ENCODE measurements at regions not wholly inside any gene's neighbourhood (a gene's known extent, or its start where the extent isn't known, plus 50 kb on each side); places are given as distances from the start of the nearest gene placed in this dataset.

DNA sequence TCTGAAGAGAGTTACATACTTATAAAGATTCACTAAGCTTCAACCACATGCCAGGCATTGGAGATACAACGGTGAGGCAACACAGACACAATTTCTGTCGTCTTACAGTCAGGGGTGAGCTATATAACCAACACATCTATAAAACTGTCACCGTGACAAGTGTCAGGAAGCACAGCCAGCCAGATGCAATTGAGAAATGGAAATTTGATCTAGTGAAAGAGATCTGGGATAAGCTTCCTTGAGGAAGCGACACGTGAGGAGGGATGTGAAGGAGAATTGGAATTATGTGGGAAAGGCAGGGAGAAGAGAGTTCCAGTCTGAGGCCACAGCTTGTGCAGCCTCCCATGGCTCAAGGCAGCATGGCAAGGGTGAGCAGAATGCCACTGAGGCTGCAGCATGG is 50.9 kb upstream of the ZNF354B start:
- ATAC-seq, result no peak

DNA sequence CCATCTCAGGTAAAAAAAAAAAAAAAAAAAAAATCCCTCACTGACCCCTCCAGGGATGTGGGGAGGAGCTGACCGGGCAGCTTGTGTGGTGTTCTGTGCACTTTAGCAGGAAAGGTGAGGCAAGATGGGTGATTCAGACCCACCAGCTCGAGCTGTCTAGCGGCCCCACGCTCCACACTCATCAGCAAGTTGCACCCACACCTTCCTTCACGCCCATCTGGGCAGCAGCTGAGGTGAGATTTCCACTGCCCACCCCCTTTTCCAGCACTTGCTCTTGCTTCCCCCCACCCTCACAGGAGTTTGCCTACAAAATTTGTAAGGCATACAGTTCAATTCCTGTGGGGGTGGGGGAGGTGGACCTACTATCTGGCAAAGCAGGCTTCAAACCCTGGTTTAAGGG is 58.7 kb upstream of the ZNF354B start:
- ATAC-seq, result no peak

DNA sequence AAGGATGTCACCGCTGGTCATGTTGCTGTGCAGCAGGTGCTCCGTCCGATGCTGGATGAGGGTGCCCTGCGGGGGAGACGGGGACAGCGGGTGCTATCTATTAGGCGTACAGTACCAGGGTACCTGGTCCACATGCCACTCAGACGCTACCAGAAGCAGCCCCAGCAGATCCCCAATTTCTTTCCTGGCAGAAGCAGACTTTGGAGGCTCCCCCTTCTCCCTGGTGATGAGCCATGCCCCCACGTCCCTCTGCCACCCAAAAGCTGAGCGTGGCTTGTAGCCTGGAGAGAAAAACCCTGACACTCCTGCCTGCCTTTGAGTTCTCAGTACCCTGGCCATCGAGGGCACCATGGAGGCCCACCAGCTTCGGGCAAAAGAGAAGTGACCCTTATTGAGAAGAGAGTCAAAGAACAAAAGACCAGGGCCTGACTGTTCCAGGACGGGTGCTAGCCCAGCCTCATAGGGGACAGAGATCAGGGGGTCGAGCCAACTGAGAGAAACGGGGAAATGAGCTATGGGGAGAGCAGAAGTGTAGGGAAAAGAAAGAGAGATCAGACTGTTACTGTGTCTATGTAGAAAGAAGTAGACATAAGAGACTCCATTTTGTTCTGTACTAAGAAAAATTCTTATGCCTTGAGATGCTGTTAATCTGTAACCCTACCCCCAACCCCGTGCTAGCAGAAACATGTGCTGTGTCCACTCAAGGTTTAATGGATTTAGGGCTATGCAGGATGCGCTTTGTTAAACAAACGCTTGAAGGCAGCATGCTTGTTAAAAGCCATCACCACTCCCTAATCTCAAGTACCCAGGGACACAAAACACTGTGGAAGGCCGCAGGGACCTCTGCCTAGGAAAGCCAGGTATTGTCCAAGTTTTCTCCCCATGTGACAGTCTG is 62.0 kb upstream of the ZNF354B start:
- ATAC-seq, result no peak

GRCh38 chr5:178797101-178797521 is 62.6 kb upstream of the ZNF354B start:
- ATAC-seq, result peak; percentile 30

DNA sequence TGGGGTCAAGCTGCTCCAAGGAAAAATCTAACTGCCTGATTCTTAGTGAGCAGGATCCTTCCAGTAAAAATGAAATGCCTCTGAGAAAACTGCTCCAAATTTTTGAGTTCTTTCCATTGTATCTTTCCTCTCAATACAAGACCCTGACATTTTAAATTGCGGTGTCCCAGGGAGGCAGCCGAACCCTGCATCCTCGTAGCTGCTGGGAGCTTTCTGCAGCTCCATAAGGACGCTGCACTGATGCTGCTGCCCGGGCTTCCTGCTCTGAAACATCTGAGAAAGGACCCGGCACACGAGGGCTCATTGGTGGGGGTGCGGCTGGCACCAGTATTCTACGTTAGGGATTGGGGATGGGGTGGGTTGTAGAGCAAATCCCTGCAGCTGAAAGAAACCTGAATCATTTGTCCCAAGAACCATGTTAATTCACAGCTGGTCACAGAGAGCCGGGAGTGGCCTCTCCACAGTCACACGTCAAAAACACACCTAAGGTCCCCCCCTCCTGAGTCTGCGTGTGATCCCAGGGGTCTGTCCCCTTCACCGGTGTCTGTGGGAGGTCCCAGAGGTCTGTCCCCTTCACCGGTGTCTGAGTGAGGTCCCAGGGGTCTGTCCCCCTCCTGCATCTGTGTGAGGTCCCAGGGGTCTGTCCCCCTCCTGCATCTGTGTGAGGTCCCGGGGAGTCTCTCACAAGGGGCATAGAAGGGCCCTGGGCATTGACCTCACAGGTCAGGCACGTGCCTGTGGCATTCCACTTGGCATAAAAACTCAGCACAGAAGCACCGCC is 63.4 kb upstream of the ZNF354B start:
- ATAC-seq, result no peak

GRCh38 chr5:178794433-178794832 is 64.0 kb upstream of the ZNF354A start:
- no peak for ATAC-seq

DNA sequence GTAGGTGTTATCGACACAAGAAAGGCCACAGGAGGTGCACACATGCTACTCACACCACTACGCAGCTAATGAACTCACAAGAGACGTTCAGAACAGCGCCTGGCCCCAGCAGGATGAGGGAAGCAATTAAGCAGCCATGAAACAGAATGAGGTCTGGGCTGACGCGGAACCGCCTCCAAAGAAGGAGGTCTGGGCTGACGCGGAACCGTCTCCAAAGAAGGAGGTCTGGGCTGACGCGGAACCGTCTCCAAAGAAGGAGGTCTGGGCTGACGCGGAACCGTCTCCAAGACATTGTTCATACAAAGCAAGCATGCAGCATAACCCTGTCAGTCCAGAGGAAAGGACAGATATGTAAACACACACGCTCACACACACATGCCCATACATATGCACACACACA is 63.2 kb upstream of the ZNF354A start:
- ATAC-seq, result no peak

DNA sequence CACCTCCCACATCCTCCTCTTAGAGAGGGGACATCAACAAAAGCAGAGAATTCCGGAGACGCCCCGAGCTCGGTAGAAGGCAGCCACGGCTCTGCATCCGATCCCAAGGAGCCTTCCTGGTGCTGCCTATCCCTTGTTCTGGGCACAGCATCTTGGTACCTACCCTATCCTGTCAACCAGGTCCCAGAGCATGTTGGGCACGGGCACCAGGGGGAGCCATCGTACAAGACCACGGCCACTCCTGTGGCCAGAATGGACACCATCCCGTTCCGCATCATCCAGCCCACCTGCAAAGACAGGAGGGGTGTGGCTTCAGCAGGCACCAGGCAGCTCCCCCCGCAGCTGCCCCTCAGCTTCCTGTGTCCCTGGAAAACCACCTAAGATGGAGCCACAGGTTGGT is 62.7 kb upstream of the ZNF354A start:
- ATAC-seq, result no peak

DNA sequence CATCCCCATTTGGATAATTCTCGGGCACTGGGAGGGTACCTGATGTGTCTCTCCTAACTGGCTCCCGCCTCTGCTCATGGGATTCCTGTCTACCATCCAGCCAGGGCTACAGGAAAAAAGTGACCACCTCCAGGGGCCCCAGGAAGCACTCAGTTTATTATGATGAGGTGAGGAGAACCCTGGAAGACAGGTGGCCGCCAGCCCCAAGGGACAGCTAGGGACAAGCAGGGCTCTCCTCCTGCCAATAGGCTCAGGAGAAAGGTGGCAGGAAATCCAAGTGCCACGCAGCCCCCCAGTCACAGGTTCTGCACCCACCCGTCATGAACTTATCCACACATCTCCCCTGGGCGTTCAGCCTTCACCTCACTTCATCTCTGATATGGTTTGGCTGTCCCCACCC is 61.5 kb upstream of the ZNF354A start:
- no peak for ATAC-seq

DNA sequence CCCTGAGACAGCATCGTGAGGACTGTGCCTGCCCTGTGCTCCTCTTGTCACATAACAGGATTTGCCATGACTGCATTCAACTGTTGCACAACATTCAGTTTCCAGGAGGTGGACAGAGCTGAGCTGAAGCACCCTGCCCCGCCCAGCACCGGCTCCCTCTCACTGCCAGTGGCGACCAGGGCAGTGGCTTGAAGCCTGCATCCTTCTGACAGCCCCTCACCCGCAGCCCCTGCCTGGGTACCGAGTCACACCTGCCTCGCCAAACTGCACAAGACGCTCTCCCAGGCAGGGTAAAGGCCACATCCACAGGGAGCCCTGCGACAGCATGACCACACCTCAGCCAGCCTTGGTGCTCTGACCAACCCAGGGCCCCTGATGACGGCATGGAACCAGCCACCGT is 59.9 kb upstream of the ZNF354A start:
- peak; percentile 69 for ATAC-seq

- no peak for ATAC-seq
Measured at GRCh38 chr5:178788381-178789085, 58.1 kb upstream of the ZNF354A start.

GRCh38 chr5:178787889-178788288 is 57.4 kb upstream of the ZNF354A start:
- ATAC-seq, result peak; percentile 40

- ATAC-seq, result peak; percentile 91
Measured at GRCh38 chr5:178786859-178787499, 56.5 kb upstream of the ZNF354A start.

- ATAC-seq, result no peak
Measured at GRCh38 chr5:178786417-178786816, 56.0 kb upstream of the ZNF354A start.

DNA sequence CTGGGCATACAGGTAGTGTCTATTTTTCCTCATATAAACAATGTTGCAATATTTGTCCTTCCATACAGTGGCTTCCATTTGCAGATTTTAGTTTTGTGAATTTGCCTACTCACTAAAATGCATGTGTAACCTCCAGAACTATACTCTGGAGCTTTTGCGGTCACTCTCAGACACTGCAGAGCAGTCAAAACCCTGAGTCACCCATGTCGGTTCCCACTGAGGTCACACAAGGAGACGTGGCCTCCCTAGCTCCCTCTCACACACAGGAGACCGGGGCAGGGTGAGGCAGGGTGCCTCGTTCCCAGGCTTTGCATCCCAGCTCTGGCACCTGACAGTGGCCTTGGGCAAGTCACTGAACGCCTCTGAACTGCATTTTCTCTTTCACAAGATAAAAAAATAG is 55.5 kb upstream of the ZNF354A start:
- ATAC-seq, result peak; percentile 69

DNA sequence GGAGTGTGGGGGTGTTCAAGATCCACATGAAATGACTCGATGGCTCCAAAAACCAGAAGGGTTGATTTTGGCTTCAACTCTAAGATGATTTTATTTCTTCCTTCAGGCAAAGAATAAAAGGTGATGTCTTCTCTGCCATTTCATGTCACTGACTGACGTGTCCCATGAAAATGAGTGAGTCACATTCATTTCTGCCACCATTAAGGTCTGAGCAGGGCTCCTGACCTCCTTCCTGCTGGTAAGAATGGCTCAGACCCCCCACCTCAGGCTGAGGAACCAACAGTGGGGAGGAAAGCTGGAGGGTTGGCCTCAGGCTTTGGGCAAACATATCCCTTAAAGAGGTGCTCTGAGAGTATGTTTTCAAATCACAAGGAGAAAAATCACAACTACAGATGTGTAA is 53.9 kb upstream of the ZNF354A start:
- no peak for ATAC-seq

GRCh38 chr5:178781936-178782335 is 51.5 kb upstream of the ZNF354A start:
- no peak for ATAC-seq

DNA sequence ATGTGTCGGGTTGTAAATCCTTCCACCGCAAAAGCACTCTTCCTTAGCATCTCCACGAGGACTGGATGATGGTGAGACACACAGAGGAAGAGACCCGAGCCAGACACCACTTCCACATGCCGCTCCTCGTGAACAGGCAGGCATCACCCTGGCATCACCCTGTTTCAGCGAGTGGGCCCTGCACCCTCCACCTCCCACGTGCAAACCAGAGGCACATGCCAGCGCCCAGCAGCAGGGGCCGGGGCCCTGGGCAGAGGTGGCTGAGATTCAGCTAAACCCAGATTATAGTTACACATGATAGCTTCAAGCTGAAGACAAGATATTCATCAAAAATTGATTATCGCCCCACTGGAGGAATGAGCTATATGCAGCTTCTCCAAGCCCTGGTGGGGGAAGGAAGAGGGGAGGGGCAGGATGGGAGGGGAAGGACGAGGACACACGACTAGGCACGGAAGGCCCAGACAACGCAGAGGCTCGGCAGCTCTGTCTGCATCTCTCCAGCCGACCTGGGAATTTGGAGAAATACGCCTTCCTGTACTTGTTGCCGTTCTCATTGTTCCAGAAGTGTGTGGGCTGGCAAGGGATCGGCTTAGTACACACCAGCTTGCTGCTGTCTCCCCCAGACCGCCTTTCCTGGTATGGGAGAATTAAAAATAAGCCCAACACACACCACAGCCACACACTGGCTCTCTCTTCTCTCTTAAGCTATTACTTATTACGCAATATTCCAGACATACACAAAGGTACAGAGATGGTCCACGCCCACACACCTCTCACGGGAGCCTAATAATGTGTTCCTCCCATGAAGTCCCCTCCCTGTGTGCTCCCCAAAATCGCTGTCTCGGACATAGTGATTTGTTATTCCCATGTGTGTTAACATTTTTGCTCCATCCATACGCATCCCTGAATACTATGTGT is 50.4 kb upstream of the ZNF354A start:
- peak; percentile 72 for ATAC-seq
